Colon (tissue), 2 donors: ENCODE measurements at regions not wholly inside any gene's neighbourhood (a gene's known extent, or its start where the extent isn't known, plus 50 kb on each side); places are given as distances from the start of the nearest gene placed in this dataset.

Experiments
- FAIRE-seq: peaks from 2 replicates; lab custom pipeline; 2012; peaks lifted over from hg19 to GRCh38; lab: Jason Lieb, UNC
- donor health status: control.
- donor health status: control.

DNA sequence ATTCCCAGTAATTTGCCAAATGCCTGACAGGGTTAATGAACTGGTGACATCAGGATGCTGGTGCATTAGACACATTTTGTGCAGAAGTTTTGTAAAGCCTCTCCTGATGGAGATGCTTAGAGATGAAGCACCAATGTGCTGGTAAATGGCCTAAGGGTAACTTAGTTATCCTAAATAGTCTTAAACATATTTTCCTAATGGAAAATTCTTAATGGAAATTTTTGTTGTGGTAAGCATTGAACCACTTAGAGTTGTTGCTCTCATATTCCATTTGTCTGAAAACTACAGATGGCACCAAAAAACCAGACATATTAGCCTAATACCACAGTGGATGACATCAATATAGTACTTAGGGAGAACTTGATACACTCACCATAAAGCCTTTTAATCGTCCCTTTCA, 154.5 kb upstream of the ANK2 start:
- FAIRE-seq: no peak

DNA sequence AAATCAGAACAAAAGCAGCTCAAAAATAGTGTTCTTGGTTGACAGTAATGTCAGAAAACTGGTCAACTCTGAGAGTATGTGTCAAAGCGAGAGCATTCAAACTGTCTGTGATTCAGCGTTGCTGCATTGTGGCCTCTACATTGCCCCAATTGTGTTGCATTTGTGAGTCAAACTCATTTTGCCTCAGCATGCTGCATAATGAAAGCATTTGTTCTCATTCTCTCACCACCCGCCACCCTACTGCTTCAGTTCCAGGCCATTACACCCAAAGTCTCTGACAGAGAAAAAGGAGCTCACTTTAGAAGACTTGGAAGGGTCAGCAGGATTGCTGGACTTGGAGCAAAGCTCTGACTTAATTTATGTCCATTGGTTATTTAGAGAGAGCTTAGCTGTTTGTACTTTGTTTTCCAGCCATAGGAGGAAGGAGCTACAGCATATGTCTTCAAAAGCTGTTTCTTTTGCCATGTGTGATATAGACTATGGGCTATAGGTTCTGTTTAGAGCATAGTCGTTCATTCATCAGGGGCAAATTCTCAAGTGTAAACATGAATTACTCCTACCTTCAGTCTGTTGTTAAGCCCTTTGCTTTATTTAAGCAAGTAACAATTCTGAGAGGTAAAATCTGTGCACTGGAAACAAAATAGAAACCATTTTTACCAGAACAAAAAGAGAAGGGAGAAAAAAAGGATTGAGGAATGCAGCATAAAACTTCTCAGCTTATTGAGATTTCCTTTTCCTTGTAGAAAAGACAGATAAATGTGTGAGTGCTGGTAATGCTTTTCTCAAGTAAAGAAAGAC, 153.4 kb upstream of the ANK2 start:
- no peak for FAIRE-seq

DNA sequence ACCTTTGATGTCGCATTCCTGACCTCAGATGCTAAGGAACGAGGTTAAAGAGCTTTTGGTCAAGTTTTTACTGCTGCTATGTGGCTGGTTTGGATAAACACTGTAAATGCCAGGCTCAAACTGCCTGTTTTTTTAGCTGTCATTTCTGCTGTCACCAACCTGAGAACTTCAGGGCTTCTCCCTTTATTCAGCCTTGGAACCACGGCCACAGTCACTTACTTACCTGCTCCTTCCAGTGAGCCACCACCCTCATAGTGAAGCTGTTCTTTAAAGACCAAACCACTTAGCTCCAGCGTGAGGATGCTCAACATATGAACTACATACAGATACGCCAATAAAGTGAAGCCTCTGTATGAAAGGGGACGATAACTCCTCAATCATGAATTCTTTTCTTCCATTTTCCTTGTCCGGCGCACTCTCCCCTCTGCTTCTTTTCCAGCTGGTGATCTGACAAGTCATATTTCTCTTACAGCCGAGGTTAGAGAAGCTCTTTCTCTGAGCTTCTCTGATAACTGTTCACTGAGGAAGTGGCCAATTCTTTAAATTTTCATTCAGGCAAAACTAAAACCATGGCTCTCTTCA, 152.8 kb upstream of the ANK2 start:
- FAIRE-seq: no peak

GRCh38 chr4:112897543-112897942, 151.9 kb upstream of the ANK2 start:
- FAIRE-seq: no peak

GRCh38 chr4:112898357-112899141, 150.9 kb upstream of the ANK2 start:
- no peak for FAIRE-seq

DNA sequence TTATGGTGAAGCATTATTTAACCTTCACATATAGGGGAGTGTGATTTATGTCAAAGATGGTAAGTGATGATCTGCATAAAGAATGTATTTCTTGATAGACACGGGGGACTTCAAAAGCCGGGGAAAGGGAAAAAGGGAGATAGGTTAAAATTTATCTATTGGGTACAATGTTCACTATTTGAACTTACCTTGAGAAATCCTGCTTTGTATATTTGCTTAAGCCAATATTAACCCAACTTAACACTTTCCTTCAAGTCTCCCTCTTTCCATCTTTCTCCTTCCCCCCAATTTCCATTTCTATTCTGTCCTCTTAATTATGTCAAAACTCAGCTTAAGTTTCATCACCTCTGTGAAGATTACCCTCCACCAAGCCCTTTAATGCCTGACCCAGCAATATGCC, 149.0 kb upstream of the ANK2 start:
- FAIRE-seq: no peak

GRCh38 chr4:112901962-112902411, 147.5 kb upstream of the ANK2 start:
- no peak for FAIRE-seq

DNA sequence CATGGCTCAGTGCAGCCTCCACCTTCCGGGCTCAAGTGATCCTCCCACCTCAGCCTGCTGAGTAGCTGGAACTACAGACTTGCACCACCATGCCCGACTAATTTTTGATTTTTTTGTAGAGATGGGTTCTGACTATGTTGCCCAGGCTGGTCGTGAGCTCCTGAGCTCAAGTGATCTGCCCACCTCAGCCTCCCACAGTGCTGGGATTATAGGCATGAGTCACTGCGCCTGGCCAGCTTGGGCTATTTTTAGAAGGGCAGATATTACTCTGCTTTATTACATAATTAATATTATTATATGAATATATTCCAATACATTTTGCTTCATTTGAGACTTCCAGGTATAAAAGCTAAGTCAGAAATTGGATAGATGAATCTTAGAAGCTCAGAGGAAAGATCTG, 143.7 kb upstream of the ANK2 start:
- FAIRE-seq: no peak

GRCh38 chr4:112908511-112908910, 140.9 kb upstream of the ANK2 start:
- no peak for FAIRE-seq

DNA sequence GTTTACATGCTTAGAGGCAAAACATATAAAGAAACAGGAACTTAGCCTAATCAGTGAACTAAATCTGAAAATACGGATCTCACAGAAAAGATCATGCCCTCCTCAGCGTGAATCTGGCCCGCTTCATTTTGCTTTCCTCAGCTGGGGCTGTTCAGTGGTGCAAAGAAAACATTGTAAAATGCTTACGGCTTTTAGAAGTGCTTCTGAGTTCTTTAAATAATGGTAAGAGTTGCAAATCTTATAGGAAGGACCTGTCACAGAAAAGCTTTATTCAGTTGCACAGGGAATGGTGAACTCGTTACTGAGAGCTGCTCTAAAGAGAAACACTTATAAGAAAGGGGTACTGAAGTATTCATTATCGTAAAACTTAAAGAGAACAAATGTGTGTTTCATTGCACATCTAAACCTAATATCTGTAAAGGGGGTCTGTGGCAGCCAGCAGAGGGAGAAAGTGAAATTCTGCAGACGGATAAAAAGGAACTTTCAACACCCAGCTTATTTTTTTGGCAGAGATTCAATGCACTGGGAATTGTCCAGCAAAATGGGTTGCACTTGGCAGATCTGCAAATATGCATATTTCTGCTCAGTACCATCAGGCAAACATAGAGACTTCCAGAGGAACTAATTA, 139.2 kb upstream of the ANK2 start:
- no peak for FAIRE-seq

GRCh38 chr4:112916868-112917267, 132.6 kb upstream of the ANK2 start:
- FAIRE-seq: no peak

GRCh38 chr4:112923516-112923915, 125.9 kb upstream of the ANK2 start:
- FAIRE-seq: no peak

- no peak for FAIRE-seq
These were observed 122.6 kb upstream of the ANK2 start for GRCh38 chr4:112926819-112927218.

DNA sequence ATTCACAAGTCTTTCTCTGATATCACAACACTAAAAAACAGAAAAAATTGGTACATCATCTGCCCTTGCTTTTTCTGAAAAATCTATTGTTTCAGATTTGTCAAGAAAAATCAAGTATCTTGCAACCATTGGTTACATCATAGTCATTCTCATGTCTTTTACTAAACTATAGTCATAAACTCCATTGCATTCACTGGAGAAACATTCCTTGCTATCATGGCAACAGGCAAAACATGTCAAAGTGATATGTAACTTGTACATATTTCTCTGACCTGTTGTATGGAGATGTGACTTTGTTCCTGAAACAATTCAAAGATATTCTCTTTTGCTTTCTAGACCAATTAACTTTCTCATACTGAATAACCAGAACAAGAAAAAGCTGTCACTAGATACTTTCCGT, 121.9 kb upstream of the ANK2 start:
- no peak for FAIRE-seq

GRCh38 chr4:112931001-112931400, 118.5 kb upstream of the ANK2 start:
- no peak for FAIRE-seq

DNA sequence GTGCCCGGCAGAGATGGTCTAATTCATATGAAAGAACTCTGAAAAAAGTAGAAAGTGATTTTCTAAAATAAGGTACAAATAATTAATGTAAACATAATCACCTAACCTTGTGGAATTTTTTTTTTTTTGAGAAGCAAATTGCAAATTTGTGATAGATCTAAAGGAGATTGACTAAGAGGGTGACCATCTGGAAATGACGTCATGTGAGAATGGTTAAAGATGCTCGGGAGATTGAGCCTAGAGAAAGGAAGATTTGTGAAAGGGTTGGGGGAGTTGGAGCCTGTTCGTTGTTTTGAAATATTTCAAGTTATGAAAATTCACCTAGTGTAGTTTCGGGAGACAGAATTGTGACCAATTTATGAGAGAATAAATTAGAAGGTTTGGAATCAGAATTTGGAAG, 115.7 kb upstream of the ANK2 start:
- no peak for FAIRE-seq

DNA sequence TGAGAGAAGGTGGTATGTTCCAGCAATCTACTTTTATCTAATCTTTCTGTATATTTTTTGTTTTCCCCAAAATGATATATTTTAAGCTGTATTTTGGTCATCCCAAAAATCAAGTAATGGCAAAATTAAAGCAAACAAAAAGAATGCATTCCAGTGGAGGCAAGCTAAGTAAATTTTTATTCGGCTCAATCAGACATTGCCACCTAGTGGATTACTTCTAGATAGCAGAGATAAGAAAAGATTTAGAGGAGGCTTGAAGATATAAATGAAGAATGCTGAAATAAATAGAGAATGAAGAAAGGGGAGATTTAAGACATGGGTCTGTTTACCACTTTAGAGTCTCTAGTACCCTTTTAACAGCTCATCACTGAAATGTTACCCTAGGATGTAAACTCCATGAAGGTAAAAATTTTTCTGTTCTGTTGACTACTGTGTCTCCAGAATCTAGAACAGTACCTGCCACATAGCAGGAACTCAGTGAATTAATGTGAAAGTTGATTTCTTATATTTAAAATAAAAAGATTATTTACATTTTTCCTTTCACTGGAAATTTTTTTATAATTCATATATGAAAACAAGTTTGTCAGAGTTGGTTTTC, 110.9 kb upstream of the ANK2 start:
- no peak for FAIRE-seq

DNA sequence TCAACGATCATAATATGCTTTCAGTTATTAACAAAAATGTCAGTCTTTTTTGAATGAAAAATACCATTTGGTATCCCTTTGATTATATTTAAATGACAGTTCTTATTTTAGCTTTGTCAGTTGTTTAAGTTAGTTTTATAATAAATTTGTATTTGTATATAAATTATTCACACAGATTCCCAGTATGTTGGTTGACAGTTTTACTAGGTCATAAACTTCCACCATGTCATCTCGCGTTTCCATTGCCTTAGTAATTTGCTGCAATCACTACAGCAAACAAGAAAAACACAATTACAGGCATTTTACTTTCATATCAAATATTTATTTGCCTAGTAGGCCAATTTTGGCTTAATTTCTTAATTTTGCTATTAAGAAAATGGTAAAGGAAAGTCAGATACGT, 109.6 kb upstream of the ANK2 start:
- FAIRE-seq: no peak

- no peak for FAIRE-seq
These were observed 109.1 kb upstream of the ANK2 start for GRCh38 chr4:112940336-112940735.

- no peak for FAIRE-seq
These were observed 107.4 kb upstream of the ANK2 start for GRCh38 chr4:112942077-112942476.

GRCh38 chr4:112942997-112943396, 106.5 kb upstream of the ANK2 start:
- no peak for FAIRE-seq

- FAIRE-seq: no peak
These were observed 105.4 kb upstream of the ANK2 start for GRCh38 chr4:112944006-112944405.
